Testis (tissue), 2 donors: ENCODE measurements at regions not wholly inside any gene's neighbourhood (a gene's known extent, or its start where the extent isn't known, plus 50 kb on each side); places are given as distances from the start of the nearest gene placed in this dataset.

Experiments used
- POLR2A ChIP-seq: fragments of 450-650 bp; IDR thresholded peaks from one replicate; pipeline ENCODE4 v1.6.1; 2017; ENCODE audit warnings: antibody characterized with exemption, mild to moderate bottlenecking, moderate library complexity
- TF ChIP-seq, protein P1 (sequence below), 3 experiments: fragments of 450-650 bp in 2 of 3; fragments of 200-600 bp in 1 of 3; sonication (generic) in 1 of 3; IDR thresholded peaks; one replicate each; pipeline ENCODE4 v1.5.1; 2016 to 2019; ENCODE audit warnings: antibody characterized with exemption in 3 of 3, mild to moderate bottlenecking in 2 of 3, moderate library complexity in 1 of 3

GRCh38 chr7:96558530-96558929 is 151.1 kb downstream of the SEM1 start:
- TF ChIP-seq, protein P1, sequence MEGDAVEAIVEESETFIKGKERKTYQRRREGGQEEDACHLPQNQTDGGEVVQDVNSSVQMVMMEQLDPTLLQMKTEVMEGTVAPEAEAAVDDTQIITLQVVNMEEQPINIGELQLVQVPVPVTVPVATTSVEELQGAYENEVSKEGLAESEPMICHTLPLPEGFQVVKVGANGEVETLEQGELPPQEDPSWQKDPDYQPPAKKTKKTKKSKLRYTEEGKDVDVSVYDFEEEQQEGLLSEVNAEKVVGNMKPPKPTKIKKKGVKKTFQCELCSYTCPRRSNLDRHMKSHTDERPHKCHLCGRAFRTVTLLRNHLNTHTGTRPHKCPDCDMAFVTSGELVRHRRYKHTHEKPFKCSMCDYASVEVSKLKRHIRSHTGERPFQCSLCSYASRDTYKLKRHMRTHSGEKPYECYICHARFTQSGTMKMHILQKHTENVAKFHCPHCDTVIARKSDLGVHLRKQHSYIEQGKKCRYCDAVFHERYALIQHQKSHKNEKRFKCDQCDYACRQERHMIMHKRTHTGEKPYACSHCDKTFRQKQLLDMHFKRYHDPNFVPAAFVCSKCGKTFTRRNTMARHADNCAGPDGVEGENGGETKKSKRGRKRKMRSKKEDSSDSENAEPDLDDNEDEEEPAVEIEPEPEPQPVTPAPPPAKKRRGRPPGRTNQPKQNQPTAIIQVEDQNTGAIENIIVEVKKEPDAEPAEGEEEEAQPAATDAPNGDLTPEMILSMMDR (IDR thresholded peaks at IDR 0.05), result no peak
- no peak for TF ChIP-seq POLR2A
